ENCODE measurements at regions not wholly inside any gene's neighbourhood (a gene's known extent, or its start where the extent isn't known, plus 50 kb on each side); places are given as distances from the start of the nearest gene placed in this dataset.

DNA sequence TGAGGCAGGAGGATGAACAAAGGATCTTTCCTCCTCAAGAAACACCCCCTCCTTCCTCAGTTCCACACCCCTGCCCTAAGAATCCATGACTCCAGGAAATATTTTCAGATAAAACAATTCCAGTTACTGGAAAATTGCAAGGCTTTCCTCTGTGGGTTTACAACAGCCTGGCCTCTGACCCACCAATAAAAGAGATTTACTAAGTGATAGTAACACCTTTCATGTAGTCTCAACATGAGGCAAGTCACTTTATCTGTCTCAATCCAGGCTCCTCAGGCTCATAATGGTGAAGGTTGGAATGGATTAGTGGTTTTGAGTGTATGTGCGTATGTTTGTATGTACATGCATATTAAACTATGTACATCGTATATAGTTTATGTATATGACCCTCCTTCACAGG is 71.4 kb upstream of the PPP2R5A start:
- TF ChIP-seq CTCF (conservative IDR thresholded peaks at IDR 0.05; ENCODE audit: low read depth, low read length) (no peak), EZH2 (IDR thresholded peaks at IDR 0.05; ENCODE audit: low read length, unreplicated experiment) (no peak), EZH2phosphoT487 (IDR thresholded peaks at IDR 0.05; ENCODE audit: borderline replicate concordance, low read length) (no peak)
